ENCODE measurements at regions not wholly inside any gene's neighbourhood (a gene's known extent, or its start where the extent isn't known, plus 50 kb on each side); places are given as distances from the start of the nearest gene placed in this dataset.

DNA sequence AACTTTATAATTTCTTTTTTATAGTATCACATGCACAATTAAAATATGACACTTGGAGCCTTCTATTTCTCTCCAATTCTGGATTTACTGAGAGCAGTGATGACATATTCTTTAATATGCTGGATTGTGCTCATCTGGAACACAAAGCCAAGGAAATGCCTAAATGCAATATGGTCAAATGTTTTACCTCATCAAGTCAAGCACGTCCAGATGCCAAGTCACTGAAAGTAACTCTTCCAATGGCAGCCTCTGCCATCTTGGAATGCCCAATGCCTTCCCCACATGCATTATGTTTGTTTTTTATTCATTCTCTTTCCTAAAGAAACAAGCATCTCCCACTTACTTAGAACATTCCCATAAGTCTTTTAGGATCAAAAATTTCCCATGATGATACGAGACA is 189.8 kb downstream of the TMX3 start:
- no peak for DNase-seq (ENCODE audit: low read depth in 2 of 2)

DNA sequence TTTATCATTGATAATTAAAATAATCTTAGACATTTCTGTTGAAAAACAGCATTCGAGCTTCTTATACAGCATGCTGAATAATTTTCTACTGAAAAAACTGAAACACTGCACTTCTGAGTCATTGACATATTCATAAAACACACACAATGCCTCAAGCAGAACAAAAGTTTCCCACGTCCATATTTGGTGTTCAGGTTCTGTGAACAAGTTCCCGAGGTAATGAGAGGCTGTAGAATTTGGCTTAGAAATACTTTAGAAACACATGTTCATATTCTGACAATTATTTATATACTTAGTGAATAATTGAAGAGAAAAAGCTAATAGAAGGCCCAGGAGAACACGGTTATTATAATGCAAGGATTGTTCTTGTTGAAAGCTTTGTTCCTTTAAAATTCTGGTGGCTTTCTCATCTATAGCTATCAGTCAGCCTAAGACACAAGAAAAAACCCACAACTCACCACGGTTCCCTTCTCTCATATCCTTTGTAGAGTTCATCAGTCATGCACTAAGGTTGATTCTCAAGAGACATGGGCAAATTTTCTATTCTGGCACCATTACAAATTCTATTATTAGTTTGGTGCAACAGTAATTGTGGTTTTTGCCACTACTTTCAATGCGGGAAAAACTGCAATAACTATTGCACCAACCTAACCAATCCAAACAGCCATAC is 194.4 kb downstream of the TMX3 start:
- DNase-seq (ENCODE audit: low read depth in 2 of 2): no peak

DNA sequence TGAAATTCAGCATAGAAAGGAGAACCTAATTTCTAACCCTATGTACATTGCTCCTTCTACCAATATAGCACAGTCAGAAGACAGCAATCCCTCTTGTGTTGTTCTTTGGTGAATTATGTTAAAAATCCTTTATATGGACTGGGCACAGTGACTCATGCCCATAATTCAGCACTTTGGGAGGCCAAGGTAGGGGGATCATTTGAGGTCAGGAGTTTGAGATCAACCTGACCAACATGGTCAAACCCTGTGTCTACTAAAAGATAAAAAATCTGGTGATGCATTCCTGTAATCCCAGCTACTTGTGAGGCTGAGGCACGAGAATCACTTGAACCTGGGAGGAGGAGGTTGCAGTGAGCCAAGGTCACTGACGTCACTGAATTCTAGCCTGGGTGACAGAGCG is 195.6 kb downstream of the TMX3 start:
- DNase-seq (ENCODE audit: low read depth in 2 of 2): no peak

DNA sequence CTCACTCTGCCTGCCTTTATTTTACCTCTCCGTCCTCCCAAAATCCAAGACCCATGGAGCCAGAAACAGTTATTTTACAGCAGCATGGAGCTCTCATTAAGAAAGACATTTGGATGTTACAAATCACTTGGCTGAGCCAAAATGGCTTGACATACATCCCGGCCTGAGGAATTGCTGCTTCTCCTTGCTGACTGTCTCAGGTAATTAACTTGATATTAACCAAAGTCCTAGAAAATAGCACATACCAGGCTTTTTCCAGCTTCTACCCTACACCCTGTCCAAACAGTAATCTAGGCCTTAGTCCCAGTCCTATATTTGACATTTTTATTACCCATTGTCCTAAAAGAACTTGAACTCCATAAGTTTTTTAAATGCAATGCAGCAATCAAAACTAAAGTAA is 205.0 kb downstream of the TMX3 start:
- DNase-seq (ENCODE audit: low read depth in 2 of 2): no peak

DNA sequence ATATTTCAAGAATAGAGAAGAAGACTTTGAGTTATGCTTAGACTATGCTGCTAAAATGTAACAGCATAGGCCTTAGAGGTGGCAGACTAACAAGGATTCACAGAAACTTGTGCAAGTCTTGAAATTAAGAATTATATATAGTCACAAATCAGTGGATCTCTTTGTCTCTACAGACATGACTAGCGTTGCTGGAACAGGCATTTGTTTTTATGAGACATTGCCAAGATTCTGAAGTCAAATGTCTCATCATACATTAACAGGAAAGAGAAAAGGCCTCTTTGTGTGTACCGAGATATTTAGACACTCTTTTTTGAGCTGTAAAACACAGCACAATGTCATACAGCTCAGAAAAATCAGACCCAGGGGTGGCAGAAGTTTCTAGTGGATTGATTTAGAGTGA is 207.1 kb downstream of the TMX3 start:
- no peak for DNase-seq (ENCODE audit: low read depth in 2 of 2)

DNA sequence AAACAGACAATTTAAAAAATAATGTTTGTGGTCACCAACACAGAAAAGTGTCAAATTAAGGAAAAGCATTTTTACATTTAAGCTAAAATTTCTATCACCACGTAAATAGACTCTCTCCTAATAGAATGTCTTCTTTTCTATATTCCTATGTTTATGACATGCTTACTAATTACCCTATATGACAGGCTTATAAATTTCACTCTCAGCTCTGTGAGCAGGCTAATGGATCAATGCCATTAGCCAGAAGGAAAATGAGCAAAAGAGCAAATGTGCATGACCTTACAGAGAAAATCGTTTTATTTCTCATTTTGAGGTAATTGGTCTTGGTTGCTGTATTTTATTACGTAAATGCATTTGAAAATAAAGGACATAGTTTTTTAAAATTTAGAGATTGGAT is 209.7 kb downstream of the TMX3 start:
- no peak for DNase-seq (ENCODE audit: low read depth in 2 of 2)

DNA sequence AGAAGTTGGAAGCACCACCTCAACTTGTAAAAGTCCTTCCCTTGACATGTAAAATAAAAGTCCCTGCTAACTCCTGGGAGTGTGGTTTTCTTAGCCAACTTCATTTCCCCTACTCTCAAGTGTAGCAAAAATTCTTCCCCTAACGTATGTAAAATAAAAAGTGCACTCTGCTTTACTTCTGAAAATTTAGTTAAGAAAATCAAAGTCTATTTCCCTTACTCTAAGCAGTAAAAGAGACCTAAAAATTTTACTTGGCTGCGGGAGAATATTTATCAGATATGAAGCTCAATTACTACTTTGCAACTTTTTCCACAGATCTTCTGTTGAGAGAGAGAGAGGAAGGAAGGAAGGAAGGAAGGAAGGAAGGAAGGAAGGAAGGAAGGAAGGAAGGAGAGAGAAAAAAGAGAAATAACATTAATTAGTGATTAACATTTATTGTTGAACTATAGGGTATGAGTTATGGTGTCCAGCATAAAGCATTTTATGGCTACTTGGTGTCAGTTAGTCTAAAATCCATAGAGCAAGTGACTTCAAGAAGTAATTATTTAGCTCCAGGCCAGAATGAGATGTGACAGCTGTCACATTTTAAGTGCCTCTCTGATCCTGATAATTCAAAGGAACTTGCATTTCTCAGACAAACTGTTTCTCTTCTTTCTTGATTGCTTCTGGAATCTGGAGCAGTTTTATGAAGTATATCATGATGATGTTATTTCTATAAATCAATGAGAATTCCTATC is 210.3 kb downstream of the TMX3 start:
- DNase-seq (ENCODE audit: low read depth in 2 of 2): no peak

DNA sequence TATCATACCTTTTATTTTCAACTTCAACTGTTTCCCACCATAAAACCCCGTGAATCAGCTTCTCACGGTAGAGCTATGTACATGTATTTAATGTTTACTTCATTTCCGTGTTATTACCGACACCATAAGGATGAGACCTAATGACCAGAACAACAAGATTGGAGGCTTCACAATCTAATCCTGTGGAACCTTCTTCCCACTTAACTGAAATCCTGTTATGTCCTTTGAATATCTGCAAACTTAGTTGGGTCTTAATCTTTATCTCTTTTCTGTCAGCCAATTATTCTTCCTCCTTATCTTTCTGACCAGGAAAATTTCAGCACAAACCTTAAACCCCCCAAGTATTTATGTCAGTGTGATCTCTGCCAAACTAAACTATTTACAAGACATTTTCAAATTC is 214.4 kb downstream of the TMX3 start:
- no peak for DNase-seq (ENCODE audit: low read depth in 2 of 2)

DNA sequence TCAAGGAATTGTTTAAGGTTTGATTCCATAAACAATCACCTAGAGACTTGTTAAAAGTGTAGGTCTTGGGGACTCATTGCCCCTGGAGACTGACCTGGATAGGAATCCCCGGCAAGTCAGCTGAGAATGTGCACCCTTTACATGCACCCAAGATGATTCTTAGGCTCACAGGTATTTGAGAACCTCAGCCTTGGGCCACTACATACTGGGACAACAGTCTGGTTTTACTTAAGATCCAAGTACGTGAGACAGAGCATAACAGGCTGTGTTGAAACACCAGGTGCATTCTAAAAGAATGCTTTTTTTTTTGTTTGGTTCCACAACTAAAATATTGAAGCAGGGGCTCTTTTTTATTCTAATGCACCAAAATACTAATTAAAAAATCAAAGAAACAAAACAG is 215.8 kb downstream of the TMX3 start:
- DNase-seq (ENCODE audit: low read depth in 2 of 2): no peak

DNA sequence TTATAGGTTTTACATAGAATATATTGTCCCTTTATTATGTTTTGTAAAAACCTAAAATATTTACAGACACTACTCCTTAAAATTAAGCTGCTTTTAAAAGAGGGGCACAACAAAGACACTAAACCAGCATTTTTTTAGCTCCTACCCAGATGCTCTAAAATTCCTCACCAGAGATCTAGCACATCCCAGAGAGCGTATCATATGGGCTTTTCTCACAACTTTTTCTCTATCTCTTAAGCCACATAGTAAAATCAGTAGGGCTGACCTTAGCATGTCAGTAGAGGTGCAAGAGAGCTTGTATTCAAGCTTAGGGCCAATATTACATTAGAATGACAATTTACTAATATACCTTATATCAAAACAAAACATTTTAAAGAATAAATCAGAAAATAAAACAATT is 216.3 kb downstream of the TMX3 start:
- no peak for DNase-seq (ENCODE audit: low read depth in 2 of 2)

DNA sequence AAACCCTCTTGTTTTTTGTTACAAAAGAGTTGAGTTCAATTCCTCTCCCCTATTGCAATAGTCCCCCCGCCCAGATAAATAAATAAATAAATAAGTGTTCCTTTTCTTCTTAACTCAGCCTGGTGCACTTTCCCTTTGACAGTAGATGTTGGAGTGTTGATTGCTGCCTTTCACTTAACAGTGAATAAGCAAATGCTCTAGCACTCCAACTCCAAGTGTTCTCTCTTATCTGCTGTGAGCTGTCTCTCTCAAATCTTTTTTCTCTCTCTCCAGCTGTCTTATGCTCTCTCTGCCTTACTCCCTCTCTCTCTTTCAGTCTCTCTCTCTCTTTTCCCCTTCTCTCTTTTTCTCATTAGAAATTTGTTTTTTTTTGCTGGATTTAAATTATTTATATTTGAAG is 216.7 kb downstream of the TMX3 start:
- no peak for DNase-seq (ENCODE audit: low read depth in 2 of 2)

DNA sequence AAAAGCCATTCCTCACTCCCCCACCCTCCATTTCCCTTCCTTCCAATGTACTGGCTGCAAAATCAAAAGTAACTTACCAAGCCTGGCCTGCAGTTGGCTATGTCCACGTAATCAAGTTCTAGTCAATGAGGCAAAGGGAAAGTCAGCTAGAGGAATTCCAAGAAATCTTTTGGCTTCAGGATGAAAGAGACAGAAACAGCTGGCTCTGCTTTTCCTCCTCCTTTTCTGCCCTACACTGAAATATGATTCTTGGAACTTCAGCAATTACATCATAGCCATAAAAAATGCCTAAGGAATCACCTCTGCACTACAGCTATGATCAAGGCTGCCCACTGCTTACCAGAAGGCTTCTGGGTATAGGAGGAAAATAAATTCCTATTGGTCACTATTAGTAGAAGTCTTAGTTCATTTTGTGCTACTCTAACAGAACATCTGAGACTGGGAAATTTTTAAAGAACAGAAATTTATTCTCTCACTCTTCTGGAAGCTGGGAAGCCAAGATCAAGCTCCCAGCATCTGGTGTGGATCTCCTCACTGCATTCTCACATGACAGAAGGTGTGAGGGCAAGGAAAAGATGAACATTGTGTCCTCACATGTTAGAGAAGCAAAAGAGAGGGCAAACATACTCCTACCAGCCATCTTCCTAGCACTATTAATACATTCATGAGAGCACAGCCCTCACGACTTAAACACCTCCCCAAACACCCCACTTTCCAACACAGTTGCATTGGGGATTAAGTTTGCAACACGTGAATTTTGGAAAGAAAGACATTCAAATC is 219.9 kb downstream of the TMX3 start:
- no peak for DNase-seq (ENCODE audit: low read depth in 2 of 2)

DNA sequence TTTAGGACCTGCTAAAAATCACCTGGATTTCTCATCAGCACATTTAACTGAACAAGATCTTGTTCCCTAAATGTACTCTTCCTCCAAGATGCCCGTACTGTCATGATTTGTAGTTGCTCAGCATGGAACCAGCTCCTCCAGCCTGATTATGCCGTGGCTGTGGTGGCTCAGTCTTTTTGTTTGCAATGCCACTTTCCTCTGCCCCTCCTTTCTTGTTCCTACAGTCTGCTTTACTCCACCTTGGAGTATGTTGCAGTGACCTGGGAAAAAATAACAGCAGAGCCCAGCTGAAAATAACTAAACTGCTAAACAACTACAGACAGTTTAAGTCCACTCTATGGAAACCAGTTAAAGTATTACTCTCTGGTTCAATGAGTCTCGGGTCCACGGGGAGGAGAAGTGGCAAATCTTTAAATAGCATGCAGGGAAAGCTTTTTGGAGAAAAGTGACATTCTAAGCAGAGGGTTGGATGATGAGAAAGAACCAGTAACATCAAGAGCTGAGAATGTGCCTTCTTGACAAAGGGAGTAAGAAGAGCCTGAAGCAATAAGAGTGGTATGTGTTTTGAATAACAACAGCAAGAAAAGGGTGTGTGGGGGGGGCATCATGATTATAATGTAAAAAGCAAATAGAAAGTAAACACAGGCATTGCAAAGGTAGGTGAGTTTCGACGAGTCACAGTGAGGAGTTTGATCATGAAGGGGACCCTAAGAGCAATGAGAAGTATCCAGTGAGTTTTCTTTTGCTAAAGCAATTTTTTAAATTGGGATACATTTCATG is 225.7 kb downstream of the TMX3 start:
- no peak for DNase-seq (ENCODE audit: low read depth in 2 of 2)

DNA sequence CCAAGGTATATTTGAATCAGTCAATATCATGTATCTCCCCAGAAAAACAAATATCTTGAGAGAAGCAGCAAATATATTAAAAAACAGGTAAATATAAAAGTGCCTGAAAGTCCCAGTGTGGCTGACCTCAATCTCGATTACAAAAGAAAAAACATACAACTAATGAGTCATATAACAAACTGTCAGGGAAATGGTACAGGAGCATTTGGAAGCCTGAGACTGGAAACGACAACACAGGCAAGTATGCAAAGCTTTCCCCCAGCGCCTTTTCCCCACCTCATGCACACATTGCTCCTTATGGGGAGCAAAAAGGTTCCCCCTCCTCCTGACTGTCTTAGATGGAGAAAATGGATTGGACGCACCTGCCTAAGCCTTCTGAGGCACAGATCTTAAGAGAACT is 230.7 kb downstream of the TMX3 start:
- no peak for DNase-seq (ENCODE audit: low read depth in 2 of 2)

DNA sequence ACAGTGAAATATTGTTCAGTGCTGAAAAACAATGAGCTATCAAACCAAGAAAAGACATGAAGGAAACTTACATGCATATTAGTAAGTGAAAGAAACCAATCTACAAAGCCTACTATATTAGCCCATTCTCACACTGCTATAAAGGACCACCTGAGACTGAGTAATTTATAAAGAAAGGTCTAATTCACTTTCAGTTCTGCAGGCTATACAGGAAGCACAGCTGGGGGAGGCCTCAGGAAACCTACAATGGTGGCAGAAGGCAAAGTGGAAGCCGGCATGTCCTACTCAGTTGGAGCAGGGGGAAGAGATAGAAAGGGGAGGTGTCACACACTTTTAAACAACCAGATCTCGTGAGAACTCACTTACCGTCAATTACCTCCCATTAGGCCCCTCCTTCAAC is 232.1 kb downstream of the TMX3 start:
- DNase-seq (ENCODE audit: low read depth in 2 of 2): no peak

DNA sequence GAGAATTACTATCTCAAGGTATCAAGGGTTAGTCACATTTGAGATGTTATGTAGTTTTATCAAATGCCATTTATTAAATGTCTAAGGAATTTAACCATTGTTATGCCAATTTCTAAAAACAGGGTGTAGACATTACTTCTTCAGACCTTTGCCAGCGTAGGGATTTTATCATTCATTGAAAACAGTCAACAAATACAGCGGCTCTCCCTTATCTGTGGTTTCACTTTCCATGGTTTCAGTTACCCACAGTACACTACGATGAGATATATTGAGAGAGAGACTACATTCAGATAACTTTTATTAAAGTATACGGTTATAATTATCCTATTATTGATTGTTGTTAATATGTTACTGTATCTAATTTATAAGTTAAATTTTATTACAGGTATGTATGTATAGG is 234.7 kb downstream of the TMX3 start:
- no peak for DNase-seq (ENCODE audit: low read depth in 2 of 2)

DNA sequence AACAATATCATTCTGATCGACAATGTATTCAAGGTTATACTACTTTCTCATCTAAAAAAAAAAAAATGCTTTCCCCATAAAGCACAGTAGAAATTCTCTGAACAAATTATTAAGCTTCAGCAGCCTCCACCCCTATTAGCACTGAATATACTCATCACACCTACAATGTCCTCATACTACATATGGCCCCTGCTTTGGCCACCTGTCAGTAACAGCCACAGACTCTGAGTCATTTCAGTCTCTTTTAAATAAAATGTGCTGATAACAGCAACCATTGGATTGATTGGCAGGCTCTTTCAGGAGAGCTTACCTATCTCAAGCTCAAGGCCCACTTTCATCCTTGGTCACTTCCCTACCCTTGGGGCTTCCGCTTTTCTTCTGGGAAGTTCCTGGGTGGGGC is 236.7 kb downstream of the TMX3 start:
- DNase-seq (ENCODE audit: low read depth in 2 of 2): no peak

DNA sequence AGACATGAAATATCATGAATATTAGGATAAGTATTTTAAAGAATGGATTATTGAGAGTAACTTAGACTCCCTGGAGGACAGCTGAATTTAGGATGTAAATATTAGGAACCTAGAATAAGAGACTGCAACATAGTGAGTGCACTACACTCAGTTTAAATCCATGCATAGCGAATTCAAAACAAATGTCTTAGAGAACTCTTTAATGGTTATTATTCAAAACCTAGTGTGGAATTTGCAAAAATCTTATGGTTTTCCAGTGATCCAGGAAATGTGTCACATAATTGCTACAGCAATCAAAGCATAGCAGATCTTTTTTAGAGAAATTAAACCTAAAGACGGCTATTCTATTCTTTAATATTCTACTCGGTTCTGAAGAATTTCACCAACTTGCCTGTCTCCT is 239.0 kb downstream of the TMX3 start:
- DNase-seq (ENCODE audit: low read depth in 2 of 2): no peak

DNA sequence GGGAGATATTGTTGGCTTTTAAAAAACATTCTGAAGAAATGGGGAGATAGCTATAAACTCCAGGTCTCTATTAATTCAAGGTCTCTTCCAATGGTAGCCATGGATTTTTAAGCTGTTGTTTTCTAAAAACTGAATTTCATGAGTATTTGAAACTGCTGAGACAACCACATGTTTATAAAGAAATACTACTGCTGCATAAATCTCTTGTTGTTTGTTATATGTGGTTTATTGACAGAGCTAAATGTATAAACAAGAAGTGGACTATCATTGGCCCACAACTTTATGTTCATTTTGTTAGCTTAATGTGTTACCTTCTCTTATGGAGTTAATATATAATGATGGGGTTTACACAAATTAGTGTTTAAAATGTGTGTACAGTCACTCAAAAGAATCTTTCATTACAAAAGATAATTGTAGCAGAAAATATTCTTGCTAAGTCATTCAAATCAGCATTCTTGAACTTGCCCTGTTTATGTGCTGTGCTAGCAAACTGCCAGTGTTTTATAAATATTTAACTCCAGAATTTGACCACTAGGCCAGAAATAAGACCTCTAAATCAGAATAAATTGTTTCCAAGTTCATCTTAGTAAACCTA is 242.1 kb downstream of the TMX3 start:
- no peak for DNase-seq (ENCODE audit: low read depth in 2 of 2)

DNA sequence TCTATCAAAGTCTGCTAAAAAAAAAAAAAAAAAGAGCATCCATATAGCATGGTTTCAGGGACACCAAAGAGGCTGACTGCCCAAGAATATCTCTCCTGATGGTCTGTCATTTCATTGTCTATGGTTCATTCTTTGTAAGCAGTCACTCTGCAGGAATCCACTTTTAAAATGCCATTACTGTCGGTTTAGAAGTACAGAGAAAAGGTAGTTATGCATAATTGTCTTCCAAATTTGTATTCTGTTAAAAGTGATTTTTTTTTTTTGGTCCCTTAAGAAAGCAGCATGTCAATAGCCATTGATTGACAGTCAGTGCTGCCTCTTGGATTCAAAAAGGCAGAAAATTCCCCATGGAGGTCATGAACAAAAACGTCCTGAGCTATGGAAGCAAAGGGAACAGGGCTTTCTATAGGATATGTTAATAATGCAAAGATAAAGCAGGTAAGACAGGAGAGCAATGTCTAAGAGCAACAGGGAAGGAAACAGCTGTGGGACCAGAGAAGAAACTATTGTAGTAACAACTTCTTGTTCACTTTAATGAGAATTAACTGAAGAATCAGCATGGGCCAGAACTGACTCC is 245.8 kb downstream of the TMX3 start:
- DNase-seq (ENCODE audit: low read depth in 2 of 2): no peak

DNA sequence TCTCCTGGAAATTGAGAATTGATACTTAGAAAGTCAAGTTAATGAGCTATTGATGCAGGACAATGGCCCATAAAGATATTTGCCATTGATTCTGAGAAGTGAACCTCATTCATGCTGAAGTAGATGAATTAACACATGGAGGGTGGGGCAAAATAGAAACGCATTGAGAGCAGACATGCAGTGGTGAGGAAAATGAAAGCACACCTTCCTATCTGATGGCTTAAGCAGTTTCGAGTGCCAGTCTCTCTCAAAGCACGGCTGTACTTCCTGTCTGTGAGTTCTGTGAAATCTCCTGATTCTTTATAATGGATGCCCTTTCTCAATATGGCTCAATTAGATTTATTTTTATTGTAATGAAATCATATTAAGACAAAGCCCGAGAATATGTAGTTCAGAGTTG is 247.0 kb downstream of the TMX3 start:
- DNase-seq (ENCODE audit: low read depth in 2 of 2): no peak

DNA sequence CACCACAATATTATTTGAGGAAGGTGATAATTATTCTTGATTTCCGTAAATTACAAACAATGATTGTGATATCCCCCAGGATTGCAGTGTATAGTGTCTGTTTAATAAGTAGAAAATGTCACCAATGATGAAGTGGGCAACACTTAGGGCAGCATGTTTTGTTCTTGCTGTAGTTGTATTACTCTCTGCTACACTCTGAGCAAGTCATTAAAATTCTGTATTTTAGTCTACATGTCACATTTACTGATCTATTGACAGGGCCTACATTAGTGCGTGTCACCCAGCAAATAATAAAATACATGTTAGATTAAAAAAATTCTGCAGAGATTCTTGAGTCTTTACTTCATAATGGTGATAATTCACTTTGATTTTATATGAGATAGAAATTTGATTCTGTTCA is 247.6 kb downstream of the TMX3 start:
- DNase-seq (ENCODE audit: low read depth in 2 of 2): no peak
